NCI-H2227 treated with DMSO at 0.1 percent for 48 hours (cell line): ENCODE measurements at regions not wholly inside any gene's neighbourhood (a gene's known extent, or its start where the extent isn't known, plus 50 kb on each side); places are given as distances from the start of the nearest gene placed in this dataset.
"Not testable (repeated sequence)": the region's sequence is repeated elsewhere in the genome, so short reads cannot be mapped to it uniquely, and the experiment has no call there.

ENCODE experiments used
- DNase-seq: peaks from one replicate; lab custom pipeline; 2025; lab: John Stamatoyannopoulos, UW

DNA sequence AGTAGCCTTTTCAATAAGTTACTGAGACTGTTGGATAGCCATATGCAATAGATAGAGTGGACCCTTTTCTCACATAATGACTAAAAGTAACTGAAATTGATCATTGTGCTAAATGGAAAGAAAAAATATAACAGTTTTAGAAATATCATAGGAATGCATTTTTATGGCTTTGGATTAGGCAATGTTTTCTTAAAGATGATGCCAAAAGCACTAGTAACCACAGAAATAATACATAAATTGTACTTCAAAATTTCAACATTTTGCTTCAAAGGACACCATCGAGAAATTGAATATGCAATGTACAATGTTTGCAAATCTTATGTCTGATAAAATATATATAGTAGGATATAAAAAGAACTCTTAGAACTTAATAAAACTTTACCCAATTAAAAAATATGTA, 1267.5 kb upstream of the CDH9 start:
- no peak for DNase-seq

DNA sequence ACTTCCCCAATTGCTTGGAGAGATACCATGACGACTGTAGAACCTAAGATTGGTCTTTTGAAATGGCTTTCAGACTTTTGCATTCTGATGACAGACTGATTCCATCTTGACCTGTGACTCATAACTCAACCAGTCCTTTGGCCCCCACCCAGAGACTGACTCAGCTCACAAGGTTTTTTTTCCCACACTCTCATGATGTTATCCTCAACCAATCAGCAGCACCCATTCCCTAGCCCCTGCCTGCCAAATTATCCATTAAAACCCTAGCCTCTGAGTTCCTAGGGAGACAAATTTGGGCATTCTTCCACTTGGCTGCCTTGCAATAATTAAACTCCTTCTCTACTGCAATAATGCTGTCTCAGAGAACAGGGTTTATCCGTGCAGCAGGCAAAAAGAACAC, 1263.3 kb upstream of the CDH9 start:
- DNase-seq = no peak

- no peak for DNase-seq
Observed at GRCh38 chr5:28296254-28297013, 1258.0 kb upstream of the CDH9 start.

DNA sequence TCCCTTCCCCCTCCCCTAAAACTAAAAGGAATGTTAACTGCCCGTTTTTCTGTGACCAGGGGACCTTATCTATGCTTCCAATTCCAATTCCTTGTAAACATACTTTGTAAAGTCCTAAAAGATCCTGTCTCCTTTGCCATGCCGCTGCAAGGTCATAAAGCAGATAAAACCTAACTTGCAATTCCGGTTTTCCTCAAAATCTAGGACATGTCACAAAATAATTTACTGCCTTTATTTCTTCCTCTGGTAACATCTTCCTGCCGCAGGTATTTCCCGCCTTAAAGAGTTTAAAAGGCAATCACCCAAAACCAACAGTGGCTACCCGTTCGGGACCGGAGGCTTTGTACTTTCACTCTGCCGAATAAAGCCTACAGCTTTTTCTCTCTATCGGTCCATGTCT, 1248.6 kb upstream of the CDH9 start:
- not testable (repeated sequence) for DNase-seq

- DNase-seq = no peak
Observed at GRCh38 chr5:28286566-28286965, 1248.2 kb upstream of the CDH9 start.

DNA sequence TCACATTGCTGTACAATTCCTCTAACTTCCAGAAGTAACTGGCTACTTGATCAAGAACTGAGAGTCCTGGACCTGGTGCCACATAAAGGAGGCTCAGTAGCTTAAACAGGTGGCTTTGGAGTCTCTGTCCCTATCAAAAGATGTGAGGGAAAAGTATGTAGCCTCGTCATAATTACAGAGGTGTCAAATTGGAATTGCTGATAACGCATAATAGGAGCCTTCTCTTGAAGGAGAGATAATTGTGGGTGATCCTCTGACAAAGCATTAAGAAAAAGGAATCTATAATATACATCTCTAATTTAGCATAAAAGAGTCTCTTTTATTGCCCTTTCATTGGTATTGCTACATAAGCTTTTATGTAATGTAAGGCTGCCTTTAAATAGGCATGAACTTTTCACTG, 1246.4 kb upstream of the CDH9 start:
- no peak for DNase-seq

- DNase-seq = no peak
Observed at GRCh38 chr5:28281351-28281750, 1243.0 kb upstream of the CDH9 start.

DNA sequence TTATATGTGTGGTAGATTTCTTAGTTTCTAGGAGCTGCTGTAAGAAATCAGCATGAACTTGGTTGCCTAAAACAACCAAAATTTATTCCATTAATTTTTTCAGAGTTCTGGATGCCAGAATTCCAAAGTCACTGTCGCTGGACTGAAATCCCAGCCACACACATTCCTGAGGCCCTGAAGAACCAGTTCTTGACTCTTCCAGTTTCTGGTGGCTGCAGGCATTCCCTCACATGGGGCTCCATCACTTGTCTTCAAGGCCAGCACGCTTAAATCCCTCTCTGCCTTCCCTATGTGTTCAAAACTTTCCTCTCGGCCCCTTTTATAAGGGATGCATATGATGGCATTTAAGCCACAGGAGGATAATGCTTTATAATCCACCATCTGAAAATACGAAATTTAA, 1237.5 kb upstream of the CDH9 start:
- DNase-seq = no peak

GRCh38 chr5:28269978-28270377, 1231.6 kb upstream of the CDH9 start:
- no peak for DNase-seq

- DNase-seq = no peak
Observed at GRCh38 chr5:28265877-28266276, 1227.5 kb upstream of the CDH9 start.

GRCh38 chr5:28254846-28255245, 1216.5 kb upstream of the CDH9 start:
- no peak for DNase-seq

- no peak for DNase-seq
Observed at GRCh38 chr5:28253431-28253830, 1215.0 kb upstream of the CDH9 start.

DNA sequence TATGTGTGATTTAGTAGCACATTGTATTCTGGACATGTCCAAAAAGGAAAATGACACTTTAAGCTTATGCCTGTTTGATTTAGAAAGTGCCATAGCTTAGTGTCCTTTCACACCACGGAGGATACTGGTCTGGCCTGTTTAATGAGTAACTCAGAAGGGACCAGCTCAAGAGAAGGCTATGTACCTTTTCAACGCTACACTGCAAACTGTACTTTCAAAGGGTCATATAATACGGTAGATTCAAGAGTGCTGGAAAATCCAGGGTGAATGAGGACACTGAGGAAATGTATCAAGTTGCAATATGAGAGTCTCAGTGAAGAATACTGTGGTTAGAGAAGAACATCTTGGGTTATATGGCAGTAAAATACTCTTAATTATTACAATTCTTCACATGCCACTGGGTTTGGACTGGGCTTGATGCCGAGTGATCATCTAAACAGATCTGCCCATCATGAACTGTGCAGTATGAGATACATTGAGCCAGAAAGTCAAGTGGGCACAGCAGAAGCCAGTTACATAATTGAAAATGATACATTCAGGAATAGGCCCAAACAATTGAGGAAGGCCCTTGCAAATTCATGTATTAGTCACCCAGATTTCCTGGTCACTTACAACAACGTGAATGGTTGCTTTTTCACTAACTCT, 1211.5 kb upstream of the CDH9 start:
- DNase-seq = no peak

GRCh38 chr5:28234356-28234968, 1196.1 kb upstream of the CDH9 start:
- DNase-seq = no peak

DNA sequence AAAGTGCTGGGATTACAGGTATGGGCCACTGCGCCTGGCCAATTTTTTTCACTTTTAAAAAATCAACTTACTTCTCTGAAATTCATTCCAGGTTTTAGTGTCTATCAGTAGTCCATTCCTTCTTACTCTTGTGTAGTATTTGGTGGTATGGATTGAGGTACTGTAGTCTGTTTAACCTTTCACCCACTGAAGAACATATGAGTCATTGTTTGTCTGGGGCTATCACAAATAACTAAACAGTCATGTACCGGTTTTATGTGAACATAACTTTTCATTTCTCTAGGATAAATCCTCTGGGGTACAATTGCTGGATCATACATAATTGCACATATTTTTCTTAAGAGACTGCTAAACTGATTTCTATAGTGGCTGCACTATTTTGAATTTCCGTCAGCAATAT, 1188.0 kb upstream of the CDH9 start:
- DNase-seq = no peak

- no peak for DNase-seq
Observed at GRCh38 chr5:28219539-28219938, 1181.2 kb upstream of the CDH9 start.

DNA sequence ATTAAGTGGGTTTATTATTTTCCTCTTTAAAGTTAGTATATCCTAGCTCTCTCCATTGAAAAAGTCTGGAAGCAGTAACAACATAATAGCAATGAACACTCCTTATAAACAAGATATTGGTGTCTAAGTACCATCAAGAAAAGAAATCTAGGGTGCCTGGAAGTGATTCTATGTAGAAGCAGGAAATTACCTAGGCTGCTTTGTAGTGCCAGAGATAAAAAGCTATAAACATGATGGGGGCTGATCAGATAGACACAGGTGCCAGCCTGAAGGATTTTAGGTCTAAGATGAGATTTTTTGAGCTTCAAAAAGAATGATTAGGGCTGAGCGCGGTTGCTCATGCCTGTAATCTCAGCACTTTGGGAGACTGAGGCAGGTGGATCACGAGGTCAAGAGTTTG, 1179.3 kb upstream of the CDH9 start:
- DNase-seq = no peak

DNA sequence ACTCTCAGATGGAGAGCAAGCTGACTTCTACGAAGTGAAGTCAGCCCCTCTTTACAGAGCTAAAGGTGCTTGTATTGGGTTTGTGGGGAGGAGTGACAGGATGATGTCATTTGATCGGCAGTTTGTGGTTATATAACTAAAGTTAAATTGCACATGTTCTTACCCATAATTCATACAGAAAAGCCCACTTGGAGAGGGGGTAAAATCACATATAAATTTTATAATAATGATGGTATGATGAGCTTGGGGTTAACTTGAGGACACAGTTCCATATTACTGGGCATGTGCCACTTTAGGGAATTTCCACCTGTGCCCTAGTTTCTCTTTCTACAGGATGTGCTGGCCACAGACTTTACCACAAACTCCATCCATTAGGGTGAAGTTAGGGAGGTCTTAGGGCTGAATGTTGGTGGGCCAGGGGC, 1178.6 kb upstream of the CDH9 start:
- DNase-seq = no peak

- DNase-seq = no peak
Observed at GRCh38 chr5:28215091-28215490, 1176.7 kb upstream of the CDH9 start.

DNA sequence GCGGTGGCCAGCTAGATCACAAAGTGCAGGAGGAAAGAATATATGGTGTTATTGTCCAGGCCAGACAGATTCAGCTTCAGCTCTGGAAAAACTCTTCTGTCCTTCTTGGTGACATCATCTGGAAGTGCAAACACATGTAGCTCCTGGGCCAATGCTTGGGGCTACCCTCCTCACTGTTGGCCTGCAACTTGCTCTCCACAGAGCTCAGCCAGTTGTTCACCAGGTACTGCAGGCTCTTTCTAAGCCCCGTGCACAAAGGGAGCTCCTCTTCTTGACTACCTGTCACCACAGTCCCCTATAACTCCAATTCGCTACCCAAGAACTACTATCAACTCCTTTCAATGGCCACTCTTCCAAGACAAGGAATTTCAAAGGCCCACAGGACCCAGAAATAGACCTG, 1175.9 kb upstream of the CDH9 start:
- no peak for DNase-seq

DNA sequence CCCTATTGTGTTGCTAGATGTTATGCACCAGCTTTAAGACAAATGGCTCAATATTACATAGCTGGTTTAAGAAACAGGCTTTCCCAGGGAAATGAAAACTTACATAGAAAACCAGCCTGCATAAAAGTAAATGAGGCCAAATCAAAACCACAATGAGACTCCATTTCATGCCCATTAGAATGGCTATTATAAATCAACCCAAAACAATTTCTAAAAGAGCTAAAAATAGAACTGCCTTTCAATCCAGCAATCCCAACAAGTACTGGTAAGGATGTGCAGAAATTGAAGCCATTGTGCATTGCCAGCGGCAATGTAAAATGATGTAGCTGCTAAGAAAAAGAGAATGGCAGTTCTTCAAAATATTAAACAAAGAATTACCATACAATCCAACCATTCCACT, 1170.0 kb upstream of the CDH9 start:
- no peak for DNase-seq

- DNase-seq = no peak
Observed at GRCh38 chr5:28190011-28190410, 1151.6 kb upstream of the CDH9 start.

DNA sequence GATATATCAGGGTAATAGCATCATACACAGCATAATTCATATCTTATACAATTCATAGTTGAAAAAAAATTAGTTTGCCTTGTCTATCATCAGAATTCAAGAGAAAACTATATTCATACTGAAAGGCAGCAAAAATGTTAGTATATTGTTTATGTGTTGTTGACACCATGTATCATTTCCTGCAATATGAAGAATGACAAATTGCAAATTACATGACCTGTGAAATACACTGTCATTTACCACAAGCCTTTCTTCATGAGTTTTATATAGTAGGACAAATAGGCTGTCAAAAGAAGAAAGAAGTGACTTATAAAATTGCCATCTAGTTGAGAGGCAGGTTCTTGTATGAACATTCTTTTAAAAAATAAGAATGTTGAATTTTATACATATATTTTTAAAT, 1136.3 kb upstream of the CDH9 start:
- no peak for DNase-seq

DNA sequence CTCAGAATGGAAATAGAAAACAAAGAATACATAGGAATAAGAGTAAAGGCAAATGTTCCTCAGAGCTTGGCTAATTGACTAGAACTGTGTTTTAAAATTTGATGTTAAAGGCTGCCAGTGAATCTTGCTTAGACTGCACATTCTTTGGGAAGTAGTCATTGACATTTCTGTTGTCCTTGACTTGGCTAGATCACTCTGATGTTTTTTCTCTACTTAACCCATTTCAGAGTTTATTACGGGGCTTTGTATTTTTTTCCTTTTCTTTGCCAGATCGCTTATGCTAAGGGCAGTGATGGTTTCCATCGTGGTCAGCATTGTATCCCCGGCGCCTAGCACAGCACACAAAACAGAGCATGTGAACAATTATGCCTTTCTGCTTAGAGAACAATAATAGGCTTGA, 1126.7 kb upstream of the CDH9 start:
- no peak for DNase-seq
